Germinal center (tissue), 1 donor: ENCODE measurements at regions not wholly inside any gene's neighbourhood (a gene's known extent, or its start where the extent isn't known, plus 50 kb on each side); places are given as distances from the start of the nearest gene placed in this dataset.
A peak's percentile ranks its signal among the peaks of the same experiment; 100 is the strongest.
"Not testable (repeated sequence)": the region's sequence is repeated elsewhere in the genome, so short reads cannot be mapped to it uniquely, and the experiment has no call there.

Experiments
- DNase-seq: peaks from one replicate; pipeline ENCODE4 v3.0.0; 2012; ENCODE audit warnings: mixed read lengths, low spot score

GRCh38 chr14:95597784-95598211 lies 62.9 kb downstream of the GLRX5 start:
- peak; percentile 43 for DNase-seq

- no peak for DNase-seq
Observed at GRCh38 chr14:95601650-95602049, 66.8 kb downstream of the GLRX5 start.

GRCh38 chr14:95603415-95603814 lies 68.6 kb downstream of the GLRX5 start:
- DNase-seq: no peak

GRCh38 chr14:95606266-95606665 lies 71.4 kb downstream of the GLRX5 start:
- no peak for DNase-seq

DNA sequence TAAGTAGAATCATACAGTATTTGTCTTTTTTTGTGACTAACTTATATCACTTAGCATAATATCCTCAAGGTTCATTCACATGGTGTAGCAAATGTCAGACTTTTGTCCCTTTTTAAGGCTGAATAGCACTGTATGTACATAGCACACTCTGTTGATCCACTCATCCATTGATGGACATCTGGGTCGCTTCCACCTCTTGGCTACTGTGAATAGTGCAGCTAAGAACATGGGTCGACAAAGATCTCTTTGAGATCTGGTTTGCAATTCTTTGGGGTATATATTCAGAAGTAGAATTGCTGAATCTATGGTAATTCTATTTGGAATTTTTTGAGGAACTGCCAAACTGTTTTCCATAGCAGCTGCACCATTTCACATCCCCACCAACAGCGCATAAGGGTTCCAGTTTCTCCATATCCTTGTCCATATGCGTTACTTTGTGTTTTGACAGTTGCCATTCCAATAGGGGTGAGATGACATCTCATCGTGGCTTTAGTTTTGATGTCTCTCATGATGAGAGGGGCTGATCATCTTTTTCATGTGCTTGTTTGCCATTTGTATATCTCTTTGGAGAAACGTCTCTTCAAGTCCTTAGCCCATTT lies 73.9 kb downstream of the GLRX5 start:
- DNase-seq: no peak

DNA sequence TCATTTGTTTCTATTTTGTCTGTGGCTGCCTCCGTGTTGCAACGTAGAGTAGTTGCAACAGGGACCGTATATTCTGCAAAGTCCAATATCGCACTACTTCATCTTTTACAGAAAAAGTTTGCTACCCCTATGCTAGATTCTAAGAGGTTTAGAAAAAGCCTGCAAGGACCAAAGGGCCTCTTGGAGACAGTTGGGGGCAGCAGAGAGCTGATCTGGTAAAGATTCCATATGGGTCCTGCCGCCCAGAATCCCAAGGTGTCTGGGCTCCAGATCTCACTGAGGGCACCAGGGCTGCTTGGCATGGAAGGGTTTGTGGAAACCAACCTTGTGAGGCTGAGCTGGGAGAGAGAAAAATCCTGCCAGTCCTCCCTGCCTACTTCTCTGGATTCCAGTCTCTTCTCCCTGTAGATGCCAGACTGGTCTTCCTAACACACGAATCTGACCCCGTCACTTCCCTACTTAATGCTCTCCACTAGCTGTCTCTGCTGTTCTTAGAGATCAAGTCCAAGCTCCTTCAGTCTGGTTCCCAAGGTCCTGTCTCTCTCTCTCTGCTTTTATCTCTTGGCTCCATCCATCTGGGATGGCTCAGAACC lies 74.6 kb downstream of the GLRX5 start:
- peak; percentile 37 for DNase-seq

DNA sequence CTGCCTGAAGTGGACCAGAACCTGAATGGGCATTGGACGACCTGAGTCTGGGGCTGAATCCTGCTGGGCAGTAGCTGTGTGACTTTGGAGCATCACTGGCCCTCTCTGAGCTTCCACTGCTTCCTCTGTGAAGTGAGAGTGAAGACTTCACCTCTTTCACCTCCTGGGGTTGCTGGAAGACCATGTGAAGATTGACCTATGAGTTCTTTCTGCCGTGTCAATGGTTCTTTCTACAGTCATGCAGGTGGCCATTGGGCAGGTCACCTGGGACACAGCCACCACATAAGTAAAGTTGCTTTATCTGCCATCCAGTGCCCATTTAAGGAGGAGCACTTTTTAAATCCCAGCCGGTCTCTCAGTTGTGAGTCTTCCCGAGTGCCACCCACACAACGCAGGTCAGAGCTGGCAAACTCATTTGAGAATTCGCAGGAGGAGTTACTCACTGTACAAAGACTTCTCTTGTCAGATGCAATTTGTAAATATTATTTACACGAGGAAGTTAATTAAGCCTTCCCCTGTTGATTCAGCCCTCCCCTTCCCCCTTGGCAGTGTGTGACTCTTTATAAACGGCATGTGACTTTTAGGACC lies 74.8 kb upstream of the TCL1B start:
- no peak for DNase-seq

- DNase-seq: no peak
Observed at GRCh38 chr14:95614349-95614748, 71.9 kb upstream of the TCL1B start.

DNA sequence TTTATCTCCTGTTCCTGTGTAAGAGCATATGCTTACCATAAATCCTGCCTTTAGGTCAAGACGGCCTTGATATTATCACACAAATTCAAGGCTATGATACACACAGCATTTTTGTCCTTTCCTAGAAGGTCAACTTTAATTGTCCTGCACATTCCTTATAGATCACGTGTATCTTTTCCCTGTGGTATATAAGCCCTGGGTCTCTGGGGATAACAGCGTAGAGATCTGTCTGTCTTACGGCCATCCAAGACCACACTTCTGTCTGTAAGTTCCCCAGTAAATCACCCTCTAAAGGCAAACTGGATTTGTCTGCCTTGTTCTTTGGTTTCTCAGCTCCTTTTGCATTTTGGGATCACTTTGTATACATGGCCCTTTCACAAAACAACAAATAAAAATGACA lies 69.5 kb upstream of the TCL1B start:
- DNase-seq: no peak

DNA sequence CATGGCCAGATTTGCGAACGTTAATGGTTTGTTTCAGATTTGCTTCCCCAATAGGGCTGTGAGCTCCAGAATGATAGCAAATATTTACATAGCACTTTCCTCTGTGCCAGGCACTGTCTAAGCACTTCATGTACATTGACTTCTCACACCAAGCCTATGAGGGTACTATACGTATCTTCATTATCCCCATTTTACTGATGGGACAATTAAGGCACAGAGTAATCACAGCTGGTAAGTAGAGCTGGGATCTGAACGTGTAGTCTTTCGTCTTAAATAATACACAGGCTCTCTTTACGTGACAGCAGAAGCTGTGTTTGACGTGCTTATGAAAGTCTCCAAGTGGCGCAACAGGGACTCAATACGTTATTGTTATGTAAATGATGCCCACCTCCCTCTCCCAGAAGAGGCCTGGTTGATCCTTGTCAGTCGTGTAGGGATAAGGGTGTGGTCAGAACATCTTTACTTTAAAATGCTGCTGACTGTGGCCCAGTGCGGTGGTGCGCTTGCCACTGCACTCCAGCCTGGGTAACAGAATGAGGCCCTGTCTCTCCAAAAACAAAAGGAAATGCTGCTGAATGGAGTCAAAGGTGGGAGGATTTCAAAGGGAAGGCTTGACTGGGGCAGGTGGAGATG lies 66.3 kb upstream of the TCL1B start:
- no peak for DNase-seq

GRCh38 chr14:95620659-95621059 lies 65.6 kb upstream of the TCL1B start:
- DNase-seq: no peak

DNA sequence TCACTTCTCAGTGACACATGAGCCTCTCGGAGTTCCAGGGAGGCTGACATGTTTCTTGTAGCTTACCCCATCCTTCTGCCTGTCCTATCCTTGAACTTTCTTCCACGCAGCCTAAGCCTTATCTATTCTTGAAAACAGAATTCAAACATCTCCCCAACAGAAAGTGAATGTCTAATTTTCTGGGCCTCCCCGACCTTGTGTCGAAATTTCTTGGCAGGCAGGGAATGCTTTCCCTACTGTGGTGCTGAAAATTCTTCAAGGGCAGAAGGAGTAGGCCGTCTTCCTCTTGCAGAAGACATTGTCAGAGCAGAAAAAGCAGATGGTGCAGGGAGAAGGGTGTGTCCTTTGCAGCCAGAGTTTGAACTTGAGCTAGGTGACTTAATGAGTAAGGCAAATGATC lies 63.0 kb upstream of the TCL1B start:
- DNase-seq: no peak

- not testable (repeated sequence) for DNase-seq
Observed at GRCh38 chr14:95625710-95626109, 60.5 kb upstream of the TCL1B start.

DNA sequence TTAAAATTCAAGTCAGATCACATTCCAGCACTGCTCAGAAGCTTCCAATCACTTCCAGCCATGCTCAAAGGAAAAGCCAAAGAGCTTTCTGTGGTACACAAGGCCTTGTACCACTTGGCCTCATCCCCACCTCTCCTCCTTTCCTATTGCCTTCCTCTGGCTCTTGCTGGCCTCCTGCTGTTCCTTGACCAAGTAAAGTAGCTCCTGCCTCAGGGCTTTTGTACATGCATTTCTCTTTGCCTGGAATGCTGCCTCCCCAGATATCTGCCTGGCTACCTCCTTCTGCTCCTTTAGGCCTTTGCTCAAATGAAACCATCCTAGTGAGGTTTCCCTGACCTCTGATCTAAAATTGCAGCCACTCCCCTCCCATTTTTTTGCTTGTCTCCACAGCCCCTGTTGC lies 51.2 kb upstream of the TCL1B start:
- DNase-seq: no peak
